HG02588 (cell line): ENCODE measurements at regions not wholly inside any gene's neighbourhood (a gene's known extent, or its start where the extent isn't known, plus 50 kb on each side); places are given as distances from the start of the nearest gene placed in this dataset.
"Not testable (repeated sequence)": the region's sequence is repeated elsewhere in the genome, so short reads cannot be mapped to it uniquely, and the experiment has no call there.

Source experiments
- ATAC-seq: cut with Tn5 transposase; IDR thresholded peaks from one replicate; pipeline ENCODE4 v1.9.1; 2021; ENCODE audit warnings: mild to moderate bottlenecking, moderate library complexity; ENCODE audit not compliant: unreplicated experiment

DNA sequence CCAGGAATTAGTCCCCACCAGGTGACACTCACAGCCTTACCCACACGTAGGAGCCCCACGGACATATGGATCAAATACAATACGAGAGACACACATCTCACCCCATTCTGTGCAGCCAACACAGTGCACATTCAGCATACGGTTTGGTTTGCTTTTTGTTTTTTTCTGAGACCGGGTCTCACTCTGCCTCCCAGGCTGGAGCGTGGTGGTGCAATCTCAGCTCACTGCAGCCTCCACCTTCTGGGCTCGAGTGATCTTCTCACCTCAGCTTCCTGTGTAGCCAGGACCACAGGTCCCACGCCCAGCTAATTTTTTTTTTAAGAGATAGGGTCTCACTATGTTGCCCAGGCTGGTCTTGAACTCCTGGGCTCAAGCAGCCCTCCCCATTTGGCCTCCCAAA lies 102.8 kb downstream of the POTEB start:
- not testable (repeated sequence) for ATAC-seq

DNA sequence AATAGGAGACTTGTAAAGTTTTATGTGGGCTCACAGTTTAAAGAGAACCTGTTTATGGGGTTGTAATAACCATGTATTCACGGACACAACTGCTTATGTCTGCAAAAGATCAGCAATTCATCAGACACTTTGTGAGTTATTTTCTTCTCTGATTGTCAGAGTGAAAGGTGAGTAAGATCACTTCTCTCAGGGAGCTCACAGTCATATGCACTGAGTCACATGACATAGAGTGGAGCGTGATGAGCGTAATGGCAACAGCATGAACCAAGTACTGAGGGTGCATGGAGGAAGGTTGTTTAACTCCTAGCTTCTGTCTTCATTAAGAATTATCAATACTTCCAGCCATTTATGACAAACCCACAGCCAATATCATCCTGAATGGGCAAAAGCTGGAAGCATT lies 111.0 kb downstream of the POTEB start:
- ATAC-seq, result not testable (repeated sequence)

DNA sequence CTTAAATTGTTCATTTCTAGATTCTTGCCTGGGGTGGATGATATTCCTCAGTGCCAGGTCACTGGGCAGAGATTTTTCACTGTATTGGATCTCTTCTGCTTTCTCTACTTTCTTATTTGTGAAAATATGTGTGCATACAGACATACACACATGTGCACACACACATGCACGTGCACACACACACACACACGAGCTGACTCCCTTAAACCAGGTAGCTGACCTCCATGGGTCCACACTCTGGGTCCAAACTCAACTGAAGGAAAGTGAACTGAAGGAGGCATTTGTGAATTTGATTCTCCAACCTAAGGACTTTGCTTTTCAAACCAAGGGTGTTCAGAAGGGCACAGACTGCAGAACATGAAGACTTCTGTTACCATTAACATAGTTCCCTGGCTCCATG lies 113.8 kb downstream of the POTEB start:
- ATAC-seq, result not testable (repeated sequence)

DNA sequence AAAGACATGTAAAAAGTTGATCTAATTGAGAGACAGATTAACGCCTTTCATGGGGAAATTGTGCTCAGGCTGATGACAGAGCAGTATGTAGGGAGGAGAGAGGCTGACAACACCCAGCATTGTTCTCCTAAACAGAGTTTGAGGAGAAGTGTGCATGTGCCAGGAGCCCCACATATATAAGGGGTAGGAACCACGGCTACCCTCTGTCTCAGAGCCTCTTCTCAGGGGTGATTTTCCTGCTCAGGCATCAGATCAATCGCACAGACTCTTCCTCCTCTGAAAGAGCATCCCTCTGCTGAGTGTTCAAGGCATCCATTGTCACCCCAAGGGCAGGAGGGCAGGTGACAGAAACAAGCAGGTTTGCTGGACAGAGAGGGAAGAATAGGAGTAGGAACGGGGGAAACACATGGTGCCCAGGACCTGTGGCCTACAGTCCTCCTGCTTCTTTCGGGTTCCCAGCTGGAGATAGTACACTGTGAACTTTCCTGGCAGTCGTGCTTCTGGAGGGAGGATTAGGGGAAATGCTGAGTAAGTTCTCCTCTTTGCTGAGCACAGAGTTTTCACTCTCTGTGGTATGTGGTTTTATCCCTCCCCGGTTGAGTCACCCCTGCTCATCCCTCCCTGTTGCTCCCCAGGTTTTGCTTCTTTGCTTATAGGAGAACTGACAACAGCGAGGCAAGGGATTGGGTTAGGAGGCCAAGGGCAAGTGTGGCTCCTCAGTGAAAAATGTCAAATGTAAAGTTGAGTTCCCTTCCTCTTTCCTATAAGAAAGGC lies 117.1 kb downstream of the POTEB start:
- ATAC-seq, result not testable (repeated sequence)

DNA sequence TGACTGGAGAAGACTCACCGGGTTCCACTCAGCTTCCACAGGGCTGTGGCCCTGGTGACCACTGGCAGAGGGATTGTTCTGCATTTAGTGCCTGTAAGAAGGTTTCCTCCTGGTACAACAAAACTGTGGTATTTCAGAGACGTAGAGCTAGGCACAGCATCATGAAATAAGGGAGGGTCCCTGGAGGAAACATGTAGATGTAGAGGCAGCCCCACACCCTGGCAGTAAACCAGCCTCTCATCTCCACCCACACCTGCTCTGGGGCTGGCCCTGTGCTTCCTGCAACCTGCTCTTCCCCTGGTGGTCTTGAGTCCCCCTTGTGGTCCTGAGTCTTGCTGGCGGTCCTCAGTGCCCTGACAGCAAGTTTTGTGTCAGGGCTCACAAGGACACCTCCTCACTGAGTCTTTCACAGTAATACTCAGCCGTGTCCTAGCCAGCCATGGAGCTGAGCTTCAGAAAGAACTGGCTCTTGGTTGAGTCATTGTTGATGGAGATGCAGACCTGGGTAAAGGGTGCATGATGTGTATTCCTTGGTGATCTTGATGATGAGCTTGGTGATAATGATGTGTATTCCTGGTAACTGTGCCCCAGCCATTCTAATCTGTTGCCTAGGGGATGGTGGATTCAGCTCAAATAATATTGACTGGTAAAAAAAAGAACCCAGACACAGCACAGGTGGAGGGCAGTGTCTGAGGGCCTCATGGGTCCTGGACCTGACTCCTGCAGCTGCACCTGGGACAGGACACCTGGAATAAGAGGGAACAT lies 118.0 kb downstream of the POTEB start:
- not testable (repeated sequence) for ATAC-seq

DNA sequence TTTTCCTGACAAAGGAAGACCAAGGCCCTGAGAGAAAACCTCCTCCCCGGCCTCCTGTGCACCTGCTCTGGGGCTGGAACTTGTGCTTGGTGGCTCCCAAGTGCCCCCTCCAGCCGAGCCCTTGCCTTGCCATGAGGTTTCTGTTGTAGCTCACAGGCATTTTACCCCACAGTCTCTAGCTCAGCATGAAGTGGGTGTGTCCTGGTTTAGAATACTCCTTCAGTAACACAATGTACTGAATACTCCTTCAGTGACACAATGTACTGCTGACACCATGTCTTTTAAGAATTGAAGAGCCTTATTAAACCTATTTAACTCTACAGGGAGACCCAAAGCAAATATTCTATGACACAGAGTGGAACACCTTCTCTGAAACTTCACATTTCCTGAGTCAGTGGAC lies 123.7 kb downstream of the POTEB start:
- ATAC-seq, result not testable (repeated sequence)

DNA sequence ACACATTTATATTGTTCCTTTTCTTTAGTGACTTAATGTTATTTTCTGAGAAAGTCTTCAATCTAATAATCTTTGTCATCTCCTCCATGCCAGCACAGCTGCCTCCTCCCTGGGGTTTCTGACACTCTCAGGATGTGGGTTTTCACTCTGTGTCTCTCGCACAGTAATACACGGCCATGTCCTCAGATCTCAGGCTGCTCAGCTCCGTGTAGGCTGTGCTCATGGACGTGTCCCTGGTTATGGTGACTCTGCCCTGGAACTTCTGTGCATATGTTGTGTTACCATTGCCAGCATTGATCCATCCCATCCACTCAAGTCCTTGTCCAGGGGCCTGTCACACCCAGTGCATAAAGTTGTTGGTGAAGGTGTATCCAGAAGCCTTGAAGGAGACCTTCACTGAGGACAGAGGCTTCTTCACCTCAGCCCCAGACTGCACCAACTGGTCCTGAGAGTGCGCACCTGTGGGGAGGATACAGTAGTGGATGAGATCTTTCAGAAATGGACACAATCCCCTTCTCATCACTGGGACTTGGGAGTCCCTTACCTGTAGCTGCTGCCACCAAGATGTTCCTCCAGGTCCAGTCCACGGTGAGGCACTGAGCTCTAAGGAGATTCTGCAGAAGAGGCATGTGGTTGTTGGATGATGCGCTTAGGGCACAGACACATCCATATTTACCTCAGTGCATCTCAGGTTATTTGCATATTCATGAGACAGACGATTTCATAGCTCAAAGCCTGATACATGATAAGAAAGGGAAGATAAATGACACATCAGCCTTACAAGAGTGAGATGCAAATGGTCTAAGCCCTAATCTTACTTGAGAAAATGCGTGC lies 125.2 kb downstream of the POTEB start:
- ATAC-seq, result not testable (repeated sequence)

DNA sequence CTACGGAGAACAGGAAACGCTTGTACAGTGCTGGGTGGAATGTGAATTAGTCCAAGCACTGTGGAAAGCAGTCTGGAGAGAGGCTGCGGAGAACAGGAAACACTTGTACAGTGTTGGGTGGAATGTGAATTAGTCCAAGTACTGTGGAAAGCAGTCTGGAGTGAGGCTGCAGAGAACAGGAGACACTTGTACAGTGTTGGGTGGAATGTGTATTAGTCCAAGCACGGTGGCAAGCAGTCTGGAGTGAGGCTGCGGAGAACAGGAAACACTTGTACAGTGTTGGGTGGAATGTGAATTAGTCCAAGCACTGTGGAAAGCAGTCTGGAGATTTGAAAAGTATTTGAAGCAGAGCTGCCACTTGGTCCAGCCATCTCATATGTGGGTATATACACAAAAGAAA lies 128.4 kb downstream of the POTEB start:
- not testable (repeated sequence) for ATAC-seq

DNA sequence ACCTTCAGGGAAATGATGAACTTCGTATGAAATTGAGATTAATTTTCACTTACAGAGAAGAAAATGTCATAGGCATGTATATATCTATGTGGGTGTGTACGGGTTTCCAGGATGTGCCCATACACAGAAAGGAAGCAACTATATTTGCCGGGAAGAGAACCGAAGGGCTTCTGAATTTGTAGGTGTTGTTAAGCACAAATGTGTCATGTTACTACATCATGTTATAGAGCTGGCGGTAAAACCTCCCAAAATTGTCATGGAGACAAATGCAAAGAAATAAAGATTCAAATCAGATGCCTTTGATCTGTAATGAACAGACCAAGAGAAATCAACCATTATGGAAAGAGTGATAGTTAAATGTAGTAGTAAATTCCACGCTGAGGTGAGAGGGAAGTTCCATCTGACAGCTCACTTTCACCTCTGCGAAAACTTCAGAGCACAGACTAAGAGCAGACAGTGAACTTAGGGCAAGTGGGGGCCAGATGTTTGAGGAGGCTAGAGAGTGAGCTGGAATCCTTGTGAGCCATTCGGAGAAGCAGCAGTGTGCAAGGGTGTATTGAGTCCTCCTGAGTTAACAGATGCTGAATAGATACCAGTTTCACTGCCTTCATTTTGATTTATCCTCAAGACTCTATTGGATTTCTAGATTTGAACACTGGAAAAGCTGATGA lies 133.2 kb downstream of the POTEB start:
- not testable (repeated sequence) for ATAC-seq

DNA sequence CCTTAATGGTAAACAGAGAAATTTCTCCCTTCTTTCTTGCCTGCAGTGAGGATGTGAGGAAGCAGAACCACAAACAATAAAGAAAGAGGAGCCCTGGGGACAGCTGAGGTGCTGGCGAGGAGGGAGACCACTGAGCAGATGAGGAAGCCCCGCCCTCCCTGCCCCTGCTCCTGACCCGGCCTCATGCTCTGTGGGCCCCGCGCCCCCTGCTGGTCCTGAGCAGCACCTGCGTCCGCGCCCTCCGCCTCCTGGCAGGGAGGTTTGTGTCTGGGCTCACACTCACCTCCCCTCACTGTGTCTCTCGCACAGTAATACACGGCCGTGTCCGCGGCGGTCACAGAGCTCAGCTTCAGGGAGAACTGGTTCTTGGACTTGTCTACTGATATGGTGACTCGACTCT lies 135.5 kb downstream of the POTEB start:
- peak; percentile 87 for ATAC-seq

DNA sequence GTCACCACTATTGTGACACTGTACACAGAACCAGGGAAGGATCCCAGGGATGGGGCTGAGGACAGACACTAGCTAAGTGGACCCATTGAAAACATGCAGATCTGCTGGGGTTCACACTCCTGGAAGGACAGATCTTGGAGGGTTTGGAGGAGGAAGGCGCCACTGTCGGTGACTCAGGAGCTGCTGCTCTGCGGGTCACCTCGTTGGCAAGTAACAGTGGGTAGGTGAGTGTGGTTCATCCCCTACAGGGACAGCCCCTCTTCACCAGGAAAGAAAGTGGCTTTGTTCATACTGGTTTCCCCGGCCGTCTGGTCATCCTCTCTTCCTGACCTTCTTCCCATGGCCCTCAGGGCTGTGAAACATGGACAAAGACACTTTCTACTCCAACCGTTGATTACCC lies 139.5 kb downstream of the POTEB start:
- not testable (repeated sequence) for ATAC-seq

DNA sequence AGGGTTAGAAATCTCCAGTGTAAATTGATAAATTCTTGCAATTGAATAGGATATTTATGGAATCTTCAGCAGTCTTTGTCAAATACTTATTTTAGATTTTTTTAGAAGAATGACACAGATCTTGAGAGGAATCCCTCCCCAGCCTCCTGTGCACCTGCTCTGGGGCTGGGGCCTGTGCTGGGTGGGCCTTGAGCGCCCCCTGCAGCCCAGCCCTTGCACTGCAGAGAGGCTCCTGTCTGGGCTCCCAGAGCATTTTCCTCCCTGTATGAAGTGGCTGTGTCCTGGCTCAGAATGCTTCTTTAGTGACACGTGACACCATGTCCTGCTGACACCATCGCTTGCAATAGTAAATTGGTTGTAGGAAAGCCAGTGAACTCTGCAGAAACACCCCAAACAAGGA lies 141.1 kb downstream of the POTEB start:
- ATAC-seq, result not testable (repeated sequence)

DNA sequence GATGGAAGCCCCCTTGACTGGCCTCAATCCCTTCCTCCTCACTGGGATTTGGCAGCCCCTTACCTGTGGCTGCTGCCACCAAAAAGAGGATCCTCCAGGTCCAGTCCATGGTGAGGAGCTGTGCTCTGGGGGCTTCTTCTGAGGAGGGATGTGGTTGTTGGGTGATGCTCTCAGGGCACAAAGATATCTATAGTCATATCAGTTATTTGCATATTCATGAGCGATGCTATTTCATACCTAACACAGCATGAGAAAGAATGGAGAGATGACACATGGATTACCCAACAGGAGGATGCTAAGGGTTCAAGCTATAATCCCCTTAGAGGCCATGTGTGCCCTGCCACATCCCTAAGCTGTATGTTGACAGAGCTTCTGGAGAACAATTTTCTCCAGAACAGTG lies 141.7 kb downstream of the POTEB start:
- ATAC-seq, result not testable (repeated sequence)

DNA sequence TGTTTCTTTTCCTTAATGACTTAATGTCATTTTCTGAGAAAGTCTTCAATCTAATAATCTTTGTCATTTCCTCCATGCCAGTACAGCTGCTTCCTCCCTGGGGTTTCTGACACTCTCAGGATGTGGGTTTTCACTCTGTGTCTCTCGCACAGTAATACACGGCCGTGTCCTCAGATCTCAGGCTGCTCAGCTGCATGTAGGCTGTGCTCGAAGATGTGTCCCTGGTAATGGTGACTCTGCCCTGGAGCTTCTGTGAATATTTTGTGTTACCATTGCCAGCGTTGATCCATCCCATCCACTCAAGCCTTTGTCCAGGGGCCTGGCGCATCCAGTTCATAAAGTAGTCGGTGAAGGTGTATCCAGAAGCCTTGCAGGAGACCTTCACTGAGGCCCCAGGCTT lies 142.2 kb downstream of the POTEB start:
- not testable (repeated sequence) for ATAC-seq

DNA sequence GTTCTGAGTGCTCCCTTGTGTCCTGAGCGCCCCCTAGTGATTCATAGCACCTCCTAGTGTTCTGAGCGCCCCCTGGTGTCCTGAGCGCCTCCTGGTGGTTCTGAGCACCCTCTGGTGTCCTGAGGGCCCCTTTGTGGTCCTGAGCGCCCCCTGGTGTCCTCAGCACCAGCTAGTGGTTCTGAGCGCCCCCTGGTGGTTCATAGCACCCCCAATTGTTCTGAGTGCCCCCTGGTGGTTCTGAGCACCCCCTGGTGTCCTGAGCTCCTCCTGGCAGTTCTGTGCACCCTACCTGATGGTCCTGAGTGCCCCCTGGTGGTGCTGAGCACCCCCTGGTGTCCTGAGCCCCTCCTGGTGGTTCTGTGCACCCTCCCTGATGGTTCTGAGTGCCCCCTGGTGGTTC lies 146.0 kb downstream of the POTEB start:
- peak; percentile 49 for ATAC-seq

DNA sequence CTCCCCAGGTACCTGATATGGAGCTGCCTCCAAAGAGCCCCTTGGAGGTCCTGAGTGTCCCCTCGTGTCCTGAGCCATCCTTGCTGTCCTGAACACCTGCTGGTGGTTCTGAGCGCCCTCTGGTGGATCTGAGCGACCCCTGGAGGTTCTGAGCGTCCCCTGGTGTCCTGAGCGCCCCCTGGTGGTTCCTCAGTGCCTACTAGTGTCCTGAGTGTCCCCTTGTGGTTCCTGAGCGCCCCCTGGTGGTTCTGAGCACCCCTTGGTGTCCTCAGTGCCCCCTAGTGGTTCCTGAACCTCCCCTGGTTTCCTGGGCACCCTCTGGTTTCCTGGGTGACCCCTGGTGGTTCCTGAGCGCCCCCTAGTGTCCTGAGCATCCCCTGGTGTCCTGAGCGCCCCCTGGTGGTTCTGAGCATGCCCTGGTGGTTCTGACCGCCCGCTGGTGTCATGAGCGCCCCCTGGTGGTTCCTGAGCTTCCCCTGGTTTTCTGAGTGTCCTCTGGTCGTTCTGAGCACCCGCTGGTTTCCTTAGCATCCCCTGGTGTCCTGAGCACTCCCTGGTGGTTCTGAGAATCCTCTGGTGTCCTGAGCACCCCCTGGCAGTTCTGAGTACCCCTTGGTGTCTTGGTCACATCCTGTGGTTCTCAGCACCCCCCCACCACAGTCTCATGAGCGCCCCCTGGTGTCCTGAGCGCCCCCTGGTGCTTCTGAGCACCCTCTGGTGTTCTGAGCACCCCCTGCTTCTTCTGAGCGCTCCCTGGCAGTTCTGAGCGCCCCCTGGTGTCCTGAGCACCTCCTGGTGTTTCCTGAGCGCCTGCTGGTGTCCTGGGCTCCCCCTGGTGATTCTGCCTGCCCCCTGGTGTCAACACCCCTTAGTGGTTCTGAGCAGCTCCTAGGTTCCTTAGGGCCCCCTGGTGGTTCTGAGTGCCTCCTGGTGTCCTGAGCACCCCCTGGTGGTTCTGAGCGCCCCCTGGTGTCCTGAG lies 146.8 kb downstream of the POTEB start:
- peak; percentile 72 for ATAC-seq

DNA sequence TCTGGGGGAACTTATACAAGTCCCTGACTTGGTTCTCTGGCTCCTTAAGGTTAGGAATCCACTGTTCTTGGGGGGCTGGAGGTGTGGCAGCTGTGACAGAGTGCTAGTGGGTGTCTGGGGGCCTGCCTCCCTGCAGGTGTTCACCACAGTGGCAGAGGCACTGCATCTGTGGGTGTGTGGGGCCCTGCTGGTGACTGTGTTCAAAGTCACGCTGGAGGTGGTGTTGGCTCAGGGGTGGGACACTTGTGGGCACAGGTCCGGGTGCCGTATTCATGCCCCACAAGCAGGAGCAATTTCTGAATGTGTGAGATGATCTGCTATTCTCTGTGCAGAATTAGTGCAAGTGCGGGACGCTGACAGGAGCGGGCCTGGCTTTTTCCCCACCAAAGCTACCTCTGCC lies 152.5 kb downstream of the POTEB start:
- not testable (repeated sequence) for ATAC-seq

DNA sequence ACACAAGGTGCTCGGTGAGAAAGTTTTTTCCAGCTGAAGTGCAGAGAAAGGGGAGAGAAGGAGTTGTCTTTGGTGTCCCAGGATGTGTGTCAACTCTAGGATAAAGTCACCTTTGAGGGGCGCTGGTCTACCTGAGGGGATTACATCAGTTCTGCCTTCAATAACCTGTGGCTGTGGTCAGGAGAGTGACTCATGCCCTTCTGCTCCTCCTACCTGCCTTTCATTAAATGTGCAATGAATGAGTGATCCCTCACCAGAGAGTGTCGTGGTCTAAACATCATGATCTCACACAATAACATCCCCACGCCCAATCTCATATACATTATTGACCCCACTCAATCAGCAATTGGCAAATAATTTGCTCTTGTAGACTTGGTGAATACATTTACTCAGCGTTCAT lies 156.4 kb downstream of the POTEB start:
- not testable (repeated sequence) for ATAC-seq

DNA sequence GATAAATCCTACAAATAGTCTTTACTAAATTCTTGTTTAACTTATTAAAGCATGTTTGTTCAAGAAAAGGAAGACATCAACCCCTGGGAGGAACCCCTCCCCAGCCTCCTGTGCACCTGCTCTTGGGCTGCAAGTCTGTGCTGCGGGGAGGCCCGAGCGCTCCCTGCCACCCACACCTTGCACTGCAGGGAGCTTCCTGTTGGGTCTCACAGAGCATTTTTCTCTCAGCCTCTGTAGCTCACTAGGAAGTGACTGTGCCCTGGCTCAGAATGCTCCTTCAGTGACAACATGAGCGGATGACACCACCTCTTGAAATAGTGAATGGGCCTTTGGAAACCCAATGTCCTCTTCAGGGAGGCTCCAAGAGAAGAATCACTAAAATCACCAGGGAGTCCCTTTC lies 158.8 kb downstream of the POTEB start:
- peak; percentile 77 for ATAC-seq

DNA sequence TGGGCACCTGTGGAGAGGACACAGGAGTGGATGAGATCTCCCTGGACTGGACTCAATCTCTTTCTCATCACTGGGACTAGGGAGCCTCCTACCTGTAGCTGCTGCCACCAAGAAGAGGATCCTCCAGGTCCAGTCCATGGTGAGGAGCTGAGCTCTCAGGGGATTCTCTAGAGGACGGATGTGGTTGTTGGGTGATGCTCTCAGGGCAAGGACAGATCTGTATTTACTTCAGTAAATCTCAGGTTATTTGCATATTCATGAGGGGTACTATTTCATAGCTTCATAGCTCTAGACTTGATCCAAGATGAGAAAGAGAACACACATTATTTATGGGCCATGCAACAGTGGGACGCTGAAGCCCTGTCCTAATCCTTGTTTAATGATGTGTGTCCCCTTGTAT lies 159.4 kb downstream of the POTEB start:
- peak; percentile 75 for ATAC-seq
